ENCODE measurements at regions not wholly inside any gene's neighbourhood (a gene's known extent, or its start where the extent isn't known, plus 50 kb on each side); places are given as distances from the start of the nearest gene placed in this dataset.

GRCh38 chr6:28693033-28693750 lies 167.5 kb downstream of the GPX5 start:
- intact Hi-C loops (cut with DNase I) = loop anchor here in 1 of 4 donors (10.0 kb wide), 1 partner anchor 322 kb away; no protein-coding TSS in a partner anchor
- Histone ChIP-seq H3K27ac (peak overlapping the region in 1 of 2 donors; percentile 67), H3K4me3 (no peak overlapping the region), H3K36me3 (no peaks in the 10 kb centered on the region), H3K4me1 (ENCODE audit: insufficient read depth) (no peaks in the 10 kb centered on the region), H3K27me3 (no peaks in the 10 kb centered on the region), H3K9me3 (no peaks in the 10 kb centered on the region)
- peak in 2 of 5 donors; percentile 20 to 21 for DNase-seq
- WGBS, 3 donors = 16 to 45% (median 27%) methylated on average over 23 of the region's 23 CpGs
- TF ChIP-seq EP300 (IDR thresholded peaks at IDR 0.05) (no peak), POLR2A (IDR thresholded peaks at IDR 0.05) (no peak), CTCF (IDR thresholded peaks at IDR 0.05) (no peak)

GRCh38 chr6:28693751-28694443 lies 168.2 kb downstream of the GPX5 start:
- DNase-seq = no peak
- H3K4me1 ChIP-seq (ENCODE audit: insufficient read depth) = no peaks in the 10 kb centered on the region
- no peaks in the 10 kb centered on the region for H3K36me3 ChIP-seq
- no peak overlapping the region for H3K4me3 ChIP-seq
- H3K9me3 ChIP-seq = no peaks in the 10 kb centered on the region
- TF ChIP-seq POLR2A (IDR thresholded peaks at IDR 0.05) (no peak), EP300 (IDR thresholded peaks at IDR 0.05) (no peak), CTCF (IDR thresholded peaks at IDR 0.05) (no peak)
- WGBS, 3 donors = 12 to 32% (median 14%) methylated on average over 26 of the region's 26 CpGs
- no peaks in the 10 kb centered on the region for H3K27me3 ChIP-seq
- intact Hi-C loops (cut with DNase I) = loop anchor here in 1 of 4 donors (10.0 kb wide), 1 partner anchor 321 kb away; no protein-coding TSS in a partner anchor
- peak overlapping the region in 1 of 2 donors; percentile 67 for H3K27ac ChIP-seq

GRCh38 chr6:28695715-28696114 lies 170.0 kb downstream of the GPX5 start:
- H3K36me3 ChIP-seq = no peaks in the 10 kb centered on the region
- WGBS, 3 donors = 25 to 67% (median 54%) methylated on average over 11 of the region's 11 CpGs
- no peaks in the 10 kb centered on the region for H3K27me3 ChIP-seq
- DNase-seq = no peak
- TF ChIP-seq POLR2A (IDR thresholded peaks at IDR 0.05) (no peak), EP300 (IDR thresholded peaks at IDR 0.05) (no peak), CTCF (IDR thresholded peaks at IDR 0.05) (no peak)
- no peaks in the 10 kb centered on the region for H3K4me1 ChIP-seq (ENCODE audit: insufficient read depth)
- intact Hi-C loops (cut with DNase I) = loop anchor here in 1 of 4 donors (10.0 kb wide), 1 partner anchor 319 kb away; no protein-coding TSS in a partner anchor
- H3K4me3 ChIP-seq = no peak overlapping the region
- peak overlapping the region in 1 of 2 donors; percentile 22 for H3K27ac ChIP-seq
- H3K9me3 ChIP-seq = no peaks in the 10 kb centered on the region

GRCh38 chr6:28696167-28696566 lies 170.5 kb downstream of the GPX5 start:
- H3K4me1 ChIP-seq (ENCODE audit: insufficient read depth) = no peaks in the 10 kb centered on the region
- DNase-seq = peak in 1 of 5 donors; percentile 25
- H3K27me3 ChIP-seq = no peaks in the 10 kb centered on the region
- no peak overlapping the region for H3K4me3 ChIP-seq
- intact Hi-C loops (cut with DNase I) = loop anchor here in 1 of 4 donors (10.0 kb wide), 1 partner anchor 319 kb away; no protein-coding TSS in a partner anchor
- peak overlapping the region in 1 of 2 donors; percentile 22 for H3K27ac ChIP-seq
- 27 to 42% (median 36%) methylated on average over 14 of the region's 14 CpGs for WGBS, 3 donors
- H3K9me3 ChIP-seq = no peaks in the 10 kb centered on the region
- TF ChIP-seq POLR2A (IDR thresholded peaks at IDR 0.05) = no peak
- no peak for TF ChIP-seq CTCF (IDR thresholded peaks at IDR 0.05)
- no peak for TF ChIP-seq EP300 (IDR thresholded peaks at IDR 0.05)
- no peaks in the 10 kb centered on the region for H3K36me3 ChIP-seq

All from ovary (tissue), 7 donors.